ENCODE measurements at regions not wholly inside any gene's neighbourhood (a gene's known extent, or its start where the extent isn't known, plus 50 kb on each side); places are given as distances from the start of the nearest gene placed in this dataset.

DNA sequence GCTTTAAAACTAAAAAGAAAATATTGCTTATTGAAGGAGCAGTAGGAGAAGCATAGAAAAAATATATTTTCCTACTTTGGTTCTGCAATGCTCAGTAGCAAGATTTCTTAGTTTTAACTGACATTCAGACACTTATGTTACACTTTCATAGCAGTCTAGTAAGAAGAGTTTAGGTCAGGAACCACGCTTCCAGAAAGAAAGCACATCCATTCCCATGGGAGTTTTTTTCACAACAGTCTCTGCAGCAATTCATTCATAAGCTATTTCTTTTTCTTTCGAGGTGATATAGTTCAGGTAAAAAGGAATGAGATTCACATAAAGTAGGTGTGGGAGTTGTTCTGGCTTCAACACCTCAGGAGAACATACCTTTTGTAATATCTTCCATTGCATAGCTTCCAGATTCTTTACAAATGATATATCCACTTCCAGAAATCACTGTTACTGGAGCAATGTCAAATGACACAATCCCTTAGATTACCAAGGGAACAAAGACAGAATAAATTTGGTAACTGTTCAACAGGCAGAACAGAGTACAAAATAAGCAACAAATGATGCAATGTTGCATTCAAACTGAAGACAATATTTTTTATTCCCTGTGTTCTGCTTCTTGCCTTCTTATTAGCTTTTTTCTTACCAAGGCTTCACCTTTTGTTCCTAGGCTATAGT lies 95.2 kb upstream of the GULP1 start:
- no peaks in the 10 kb centered on the region for H3K9me3 ChIP-seq
- H3K27me3 ChIP-seq: no peaks in the 10 kb centered on the region
- no peak for DNase-seq
- H3K36me3 ChIP-seq: no peaks in the 10 kb centered on the region
- H3K4me3 ChIP-seq: no peak overlapping the region

DNA sequence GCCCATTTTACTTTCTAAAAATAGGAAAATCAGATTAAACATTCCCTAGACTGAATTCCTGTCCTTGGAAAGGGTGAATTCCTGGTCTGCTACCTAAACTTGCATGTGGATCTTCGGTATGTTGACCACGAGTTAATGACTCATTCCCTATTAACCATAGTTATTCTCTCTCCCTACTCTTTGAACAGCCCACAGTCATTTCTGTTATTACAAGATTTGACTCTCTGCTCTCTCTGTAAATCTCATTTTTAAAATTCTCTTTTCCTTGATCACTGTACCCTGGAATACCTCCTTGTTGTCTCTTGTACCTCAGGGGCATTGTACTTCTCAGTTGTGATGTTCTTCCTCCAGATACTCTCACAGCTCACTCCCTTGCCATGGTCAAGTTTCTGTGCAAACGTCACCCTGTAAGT lies 92.0 kb upstream of the GULP1 start:
- Histone ChIP-seq H3K27me3 (no peaks in the 10 kb centered on the region), H3K9me3 (no peaks in the 10 kb centered on the region), H3K36me3 (no peaks in the 10 kb centered on the region), H3K4me3 (no peak overlapping the region)
- no peak for DNase-seq

DNA sequence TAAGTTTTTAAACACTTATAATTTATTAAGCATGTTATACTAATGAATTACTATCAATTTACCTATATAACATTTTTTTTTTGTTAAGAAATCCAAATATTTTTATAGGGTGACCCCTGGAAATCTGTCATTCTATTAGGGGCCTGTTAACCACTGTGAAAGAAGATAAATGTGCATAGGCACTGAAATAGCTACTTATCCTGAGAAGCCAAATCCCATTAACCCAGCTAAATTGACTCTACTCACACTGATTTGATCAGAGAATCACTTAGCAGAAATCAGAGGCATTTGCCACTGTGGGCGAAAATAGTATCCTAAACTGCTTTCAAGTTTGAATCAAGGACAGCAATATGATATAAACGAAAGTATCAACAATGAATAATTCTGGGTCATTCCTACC lies 90.0 kb upstream of the GULP1 start:
- DNase-seq: no peak
- Histone ChIP-seq H3K36me3 (no peaks in the 10 kb centered on the region), H3K4me3 (no peak overlapping the region), H3K9me3 (no peaks in the 10 kb centered on the region), H3K27me3 (no peaks in the 10 kb centered on the region)

DNA sequence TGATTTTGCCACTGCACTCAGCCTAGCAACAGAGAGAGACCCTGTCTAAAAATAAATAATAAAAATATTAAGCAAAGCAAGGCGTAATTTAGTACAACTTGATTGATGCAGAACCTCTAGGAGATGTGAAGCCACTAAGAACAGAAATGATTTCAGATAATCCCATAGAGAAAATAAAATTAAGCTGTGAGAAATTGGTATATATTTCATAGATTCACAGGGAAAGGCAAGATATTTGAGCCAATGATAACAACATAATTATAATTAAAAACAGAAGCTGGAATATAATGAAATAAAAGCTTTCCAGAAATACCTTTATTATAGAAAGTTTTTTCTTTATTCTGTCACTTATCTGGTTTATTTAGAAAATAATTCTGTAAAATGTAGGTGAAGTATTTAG lies 88.9 kb upstream of the GULP1 start:
- H3K27me3 ChIP-seq: no peaks in the 10 kb centered on the region
- no peak overlapping the region for H3K4me3 ChIP-seq
- no peaks in the 10 kb centered on the region for H3K36me3 ChIP-seq
- no peaks in the 10 kb centered on the region for H3K9me3 ChIP-seq
- DNase-seq: no peak

DNA sequence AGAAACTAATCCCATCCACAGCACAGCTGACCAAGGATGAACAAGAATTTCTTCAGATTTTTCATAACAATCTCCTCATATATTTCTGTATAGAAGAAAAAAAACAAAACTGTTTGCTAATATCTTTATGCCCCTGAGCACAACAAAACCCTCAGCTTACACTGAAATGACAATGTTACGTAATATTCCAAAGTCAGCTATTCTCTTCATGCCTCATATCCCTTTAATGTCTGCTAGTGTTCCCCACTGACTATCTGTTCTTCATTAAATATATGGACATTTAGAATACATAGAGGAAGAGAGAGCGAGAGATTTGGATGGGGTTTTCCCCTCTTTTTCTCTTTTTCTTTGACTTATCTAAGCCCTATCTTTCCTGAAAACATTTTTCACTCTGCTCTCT lies 87.9 kb upstream of the GULP1 start:
- no peak for DNase-seq
- no peaks in the 10 kb centered on the region for H3K9me3 ChIP-seq
- H3K36me3 ChIP-seq: no peaks in the 10 kb centered on the region
- no peak overlapping the region for H3K4me3 ChIP-seq
- no peaks in the 10 kb centered on the region for H3K27me3 ChIP-seq

DNA sequence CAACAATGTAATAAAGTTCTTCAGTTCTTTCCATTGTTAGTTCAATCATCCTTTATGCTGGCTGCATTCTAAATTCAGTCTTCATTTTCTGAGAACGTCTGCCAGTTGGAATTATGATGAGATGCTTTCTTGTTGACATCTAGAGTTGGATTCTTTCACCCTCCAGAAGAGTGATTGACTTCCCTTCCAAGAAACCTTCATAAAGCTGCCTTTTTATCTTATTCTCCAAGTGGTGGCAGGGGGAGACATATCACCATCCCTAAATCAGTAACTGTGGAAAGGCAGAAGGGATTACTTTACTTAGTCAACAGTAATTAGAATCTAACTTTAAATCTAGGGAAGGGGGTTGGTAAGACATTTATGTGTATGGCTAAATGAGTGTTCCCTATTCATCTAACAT lies 86.8 kb upstream of the GULP1 start:
- H3K36me3 ChIP-seq: no peaks in the 10 kb centered on the region
- H3K27me3 ChIP-seq: no peaks in the 10 kb centered on the region
- H3K4me3 ChIP-seq: no peak overlapping the region
- no peaks in the 10 kb centered on the region for H3K9me3 ChIP-seq
- DNase-seq: no peak

DNA sequence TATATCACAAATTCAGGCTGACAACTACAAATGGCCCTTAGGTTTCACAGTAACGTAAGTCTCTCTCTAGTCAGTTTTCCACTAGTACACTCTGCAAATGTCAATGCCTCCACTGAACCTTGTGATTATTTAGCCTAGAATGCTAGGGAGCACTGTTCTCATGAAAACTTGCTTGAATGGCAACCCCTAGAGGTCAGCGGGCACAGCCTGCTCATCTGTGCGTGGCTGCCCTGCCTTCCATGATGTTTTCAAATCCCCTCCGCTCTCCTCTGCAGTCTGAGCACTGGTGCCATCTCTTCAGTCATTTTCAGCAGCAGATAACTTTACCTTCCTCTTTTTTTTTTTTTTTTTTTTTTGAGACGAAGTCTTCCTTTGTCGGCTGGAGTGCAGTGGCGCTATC lies 84.1 kb upstream of the GULP1 start:
- Histone ChIP-seq H3K27me3 (no peaks in the 10 kb centered on the region), H3K9me3 (no peaks in the 10 kb centered on the region), H3K36me3 (no peaks in the 10 kb centered on the region), H3K4me3 (no peak overlapping the region)
- no peak for DNase-seq

DNA sequence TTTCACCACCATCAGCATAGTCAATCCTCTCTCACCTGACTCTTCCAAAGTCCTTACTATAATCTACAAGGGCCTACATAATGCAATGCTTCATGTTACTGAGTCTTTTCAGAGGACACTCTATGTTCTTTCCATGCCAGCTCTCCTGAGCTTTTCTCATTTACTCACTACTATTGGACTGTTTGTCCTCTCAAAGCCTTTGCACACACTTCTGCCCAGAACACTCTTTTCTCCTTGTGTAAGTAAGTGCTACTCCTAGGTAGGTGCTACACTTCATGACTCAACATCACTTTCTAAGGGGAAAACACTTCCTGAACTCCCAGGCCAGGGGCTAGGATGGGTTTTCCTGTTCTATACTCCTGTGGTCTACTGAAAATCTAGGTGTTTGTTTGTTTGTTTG lies 82.5 kb upstream of the GULP1 start:
- DNase-seq: no peak
- Histone ChIP-seq H3K27me3 (no peaks in the 10 kb centered on the region), H3K36me3 (no peaks in the 10 kb centered on the region), H3K9me3 (no peaks in the 10 kb centered on the region), H3K4me3 (no peak overlapping the region)

DNA sequence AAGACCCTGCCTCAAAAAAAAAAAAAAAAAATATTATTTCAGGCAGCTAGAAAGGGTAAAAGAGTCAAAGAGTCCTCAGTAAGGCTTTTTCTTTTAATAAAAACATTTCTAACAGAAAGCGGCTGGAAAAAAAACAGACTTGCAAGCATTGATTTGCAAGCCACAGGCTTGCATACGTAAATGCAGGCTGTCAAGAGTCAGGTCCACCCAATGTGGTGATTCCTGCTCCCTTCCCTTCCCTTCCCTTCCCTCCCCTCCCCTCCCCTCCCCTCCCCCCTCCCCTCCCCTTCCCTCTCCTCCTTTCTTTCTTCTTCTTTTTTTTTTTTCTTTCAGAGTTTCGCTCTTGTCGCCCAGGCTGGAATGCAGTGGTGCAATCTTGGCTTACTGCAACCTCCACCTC lies 74.4 kb upstream of the GULP1 start:
- no peak for DNase-seq
- Histone ChIP-seq H3K36me3 (no peaks in the 10 kb centered on the region), H3K27me3 (no peaks in the 10 kb centered on the region), H3K9me3 (no peaks in the 10 kb centered on the region), H3K4me3 (no peak overlapping the region)

DNA sequence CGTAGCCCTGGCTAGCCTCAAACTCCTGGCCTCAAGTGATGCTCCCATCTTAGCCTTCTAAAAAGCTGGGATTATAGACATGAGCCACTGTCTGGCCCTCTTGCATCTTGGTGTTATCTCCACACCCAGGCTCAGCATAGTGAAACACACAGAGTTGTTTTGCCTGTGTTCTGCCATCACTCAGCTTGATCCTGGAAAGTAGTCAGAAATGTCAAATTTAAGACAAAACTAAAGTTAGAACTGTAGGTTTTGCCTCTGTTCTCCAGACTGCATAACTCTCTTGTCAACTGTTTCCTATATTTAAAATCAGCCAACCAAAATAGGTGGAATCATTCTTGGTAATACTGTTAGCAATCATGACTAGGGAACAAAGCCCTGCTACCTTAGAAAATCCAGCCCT lies 72.1 kb upstream of the GULP1 start:
- H3K36me3 ChIP-seq: no peaks in the 10 kb centered on the region
- H3K27me3 ChIP-seq: no peaks in the 10 kb centered on the region
- no peak overlapping the region for H3K4me3 ChIP-seq
- no peaks in the 10 kb centered on the region for H3K9me3 ChIP-seq
- DNase-seq: no peak

DNA sequence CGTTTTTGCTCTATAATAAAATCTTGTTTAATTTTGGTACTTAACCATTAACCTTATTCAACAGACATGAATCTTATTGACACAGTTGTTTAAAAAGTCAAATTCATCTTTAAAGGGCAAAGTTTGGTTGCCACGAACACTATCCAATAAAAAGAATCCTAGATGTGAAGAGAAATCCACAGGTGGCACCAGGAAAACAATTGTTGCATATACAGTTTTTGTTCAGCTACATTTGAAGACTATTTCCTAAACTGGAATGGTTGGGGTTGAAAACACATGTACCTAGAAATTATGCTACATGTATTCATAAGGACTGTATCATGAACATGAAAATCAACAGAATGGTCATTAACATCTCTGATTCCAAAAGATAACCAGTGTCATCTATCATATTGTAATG lies 71.1 kb upstream of the GULP1 start:
- H3K4me3 ChIP-seq: no peak overlapping the region
- DNase-seq: no peak
- no peaks in the 10 kb centered on the region for H3K36me3 ChIP-seq
- no peaks in the 10 kb centered on the region for H3K9me3 ChIP-seq
- no peaks in the 10 kb centered on the region for H3K27me3 ChIP-seq

DNA sequence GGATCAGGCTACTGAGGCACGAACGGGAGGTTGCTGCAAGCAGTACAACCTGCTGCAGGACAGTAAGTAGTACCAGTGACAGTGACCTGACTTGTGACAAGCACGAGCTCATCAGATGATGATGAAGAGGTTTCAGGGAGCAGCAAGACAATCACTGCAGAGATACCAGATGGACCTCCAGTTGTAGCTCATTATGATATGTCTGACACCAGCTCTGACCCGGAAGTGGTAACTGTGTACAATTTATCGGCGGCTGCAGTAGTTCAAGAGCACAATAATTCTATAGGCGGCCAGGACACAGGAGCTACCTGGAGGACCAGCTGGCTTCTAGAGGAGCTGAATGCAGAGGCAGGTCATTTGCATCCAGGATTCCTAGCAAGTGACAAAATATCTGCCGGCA lies 64.0 kb upstream of the GULP1 start:
- DNase-seq: no peak
- Histone ChIP-seq H3K9me3 (no peaks in the 10 kb centered on the region), H3K4me3 (no peak overlapping the region), H3K36me3 (no peaks in the 10 kb centered on the region), H3K27me3 (no peaks in the 10 kb centered on the region)

DNA sequence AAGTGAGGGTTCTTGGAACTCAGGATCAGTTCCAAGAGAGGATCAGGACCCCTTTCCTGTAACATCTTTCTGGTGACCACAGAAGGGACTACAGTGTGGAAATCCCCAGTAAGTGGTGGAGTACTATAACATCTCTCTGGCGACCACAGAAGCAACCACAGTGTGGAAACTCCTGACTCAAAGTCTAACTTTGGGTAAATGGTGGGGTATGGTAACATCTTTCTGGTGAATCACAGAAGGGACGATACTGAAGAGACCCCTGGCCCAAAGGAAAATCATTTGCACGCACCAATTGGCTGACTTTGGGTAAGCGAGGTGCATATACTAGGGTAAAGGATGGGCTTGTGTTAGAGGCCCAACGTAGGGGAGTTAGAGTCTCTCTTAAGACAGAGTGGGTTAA lies 56.3 kb upstream of the GULP1 start:
- no peaks in the 10 kb centered on the region for H3K27me3 ChIP-seq
- H3K4me3 ChIP-seq: no peak overlapping the region
- H3K36me3 ChIP-seq: no peaks in the 10 kb centered on the region
- no peaks in the 10 kb centered on the region for H3K9me3 ChIP-seq
- no peak for DNase-seq

DNA sequence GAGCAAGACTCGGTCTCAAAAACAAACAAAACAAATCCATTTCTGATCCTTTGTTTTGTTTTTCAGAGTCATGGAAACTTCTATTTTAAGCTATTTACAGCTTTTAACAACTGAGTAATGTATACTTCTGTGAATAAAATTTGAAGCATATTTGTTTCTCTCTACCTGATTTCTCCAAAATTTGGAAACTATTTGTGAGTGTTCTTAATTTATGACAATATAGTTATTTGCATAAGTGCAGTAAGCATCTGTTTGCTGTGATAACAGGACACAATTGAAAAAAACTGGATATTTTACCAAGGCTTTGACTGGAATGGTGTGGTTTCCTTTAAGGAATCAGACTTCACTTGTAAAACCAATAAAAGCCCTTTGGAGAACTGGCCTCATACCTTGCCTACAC lies 53.3 kb upstream of the GULP1 start:
- Histone ChIP-seq H3K4me3 (no peak overlapping the region), H3K9me3 (no peaks in the 10 kb centered on the region), H3K36me3 (no peaks in the 10 kb centered on the region), H3K27me3 (no peaks in the 10 kb centered on the region)
- no peak for DNase-seq

Measured in MG63 (cell line).